ENCODE measurements at regions not wholly inside any gene's neighbourhood (a gene's known extent, or its start where the extent isn't known, plus 50 kb on each side); places are given as distances from the start of the nearest gene placed in this dataset.

GRCh38 chr10:129106314-129106713, 360.7 kb upstream of the MGMT start:
- 81% methylated on average over 4 of the region's 4 CpGs for WGBS
- no peak overlapping the region for H3K4me3 ChIP-seq (ENCODE audit: low read depth, low read length)
- H3K36me3 ChIP-seq (ENCODE audit: insufficient read depth), result no peaks in the 10 kb centered on the region
- no peak overlapping the region for H3K27ac ChIP-seq (ENCODE audit: low read depth)
- DNase-seq (ENCODE audit: extremely low spot score), result no peak
- no peaks in the 10 kb centered on the region for H3K4me1 ChIP-seq (ENCODE audit: insufficient read depth)

- Histone ChIP-seq H3K27ac (ENCODE audit: low read depth) (no peak overlapping the region), H3K4me3 (ENCODE audit: low read depth, low read length) (no peak overlapping the region), H3K36me3 (ENCODE audit: insufficient read depth) (no peaks in the 10 kb centered on the region), H3K4me1 (ENCODE audit: insufficient read depth) (no peaks in the 10 kb centered on the region)
- WGBS, result 93% methylated on average over 3 of the region's 3 CpGs
- no peak for DNase-seq (ENCODE audit: extremely low spot score)
Observed at GRCh38 chr10:129107525-129107924, 359.5 kb upstream of the MGMT start.

GRCh38 chr10:129108378-129108777, 358.7 kb upstream of the MGMT start:
- no peaks in the 10 kb centered on the region for H3K36me3 ChIP-seq (ENCODE audit: insufficient read depth)
- no peak for DNase-seq (ENCODE audit: extremely low spot score)
- H3K4me3 ChIP-seq (ENCODE audit: low read depth, low read length), result no peak overlapping the region
- H3K27ac ChIP-seq (ENCODE audit: low read depth), result no peak overlapping the region
- WGBS, result 89% methylated on average over 6 of the region's 6 CpGs
- H3K4me1 ChIP-seq (ENCODE audit: insufficient read depth), result no peaks in the 10 kb centered on the region

- no peaks in the 10 kb centered on the region for H3K4me1 ChIP-seq (ENCODE audit: insufficient read depth)
- DNase-seq (ENCODE audit: extremely low spot score), result no peak
- H3K36me3 ChIP-seq (ENCODE audit: insufficient read depth), result no peaks in the 10 kb centered on the region
- no peak overlapping the region for H3K4me3 ChIP-seq (ENCODE audit: low read depth, low read length)
- no peak overlapping the region for H3K27ac ChIP-seq (ENCODE audit: low read depth)
- WGBS, result 97% methylated on average over 6 of the region's 6 CpGs
Observed at GRCh38 chr10:129108994-129109393, 358.0 kb upstream of the MGMT start.

- no peak overlapping the region for H3K27ac ChIP-seq (ENCODE audit: low read depth)
- no peak for DNase-seq (ENCODE audit: extremely low spot score)
- H3K4me1 ChIP-seq (ENCODE audit: insufficient read depth), result no peaks in the 10 kb centered on the region
- H3K4me3 ChIP-seq (ENCODE audit: low read depth, low read length), result no peak overlapping the region
- 96% methylated on average over 10 of the region's 10 CpGs for WGBS
- no peaks in the 10 kb centered on the region for H3K36me3 ChIP-seq (ENCODE audit: insufficient read depth)
Observed at GRCh38 chr10:129110780-129111179, 356.3 kb upstream of the MGMT start.

GRCh38 chr10:129111922-129112321, 355.1 kb upstream of the MGMT start:
- Histone ChIP-seq H3K4me3 (ENCODE audit: low read depth, low read length) (no peak overlapping the region), H3K36me3 (ENCODE audit: insufficient read depth) (no peaks in the 10 kb centered on the region), H3K27ac (ENCODE audit: low read depth) (no peak overlapping the region), H3K4me1 (ENCODE audit: insufficient read depth) (no peaks in the 10 kb centered on the region)
- DNase-seq (ENCODE audit: extremely low spot score), result no peak
- 55% methylated on average over 6 of the region's 6 CpGs for WGBS

GRCh38 chr10:129114588-129114987, 352.5 kb upstream of the MGMT start:
- 87% methylated on average over 10 of the region's 10 CpGs for WGBS
- no peak for DNase-seq (ENCODE audit: extremely low spot score)

GRCh38 chr10:129116371-129116770, 350.7 kb upstream of the MGMT start:
- Histone ChIP-seq H3K36me3 (ENCODE audit: insufficient read depth) (no peaks in the 10 kb centered on the region), H3K4me3 (ENCODE audit: low read depth, low read length) (no peak overlapping the region), H3K4me1 (ENCODE audit: insufficient read depth) (no peaks in the 10 kb centered on the region), H3K27ac (ENCODE audit: low read depth) (no peak overlapping the region)
- WGBS, result 93% methylated on average over 8 of the region's 8 CpGs
- no peak for DNase-seq (ENCODE audit: extremely low spot score)

More at GRCh38 chr10:129114588-129114987, 352.5 kb upstream of the MGMT start:
- H3K36me3 ChIP-seq (ENCODE audit: insufficient read depth), result no peaks in the 10 kb centered on the region
- no peak overlapping the region for H3K27ac ChIP-seq (ENCODE audit: low read depth)
- H3K4me3 ChIP-seq (ENCODE audit: low read depth, low read length), result no peak overlapping the region
- H3K4me1 ChIP-seq (ENCODE audit: insufficient read depth), result no peaks in the 10 kb centered on the region

GRCh38 chr10:129120441-129120840, 346.6 kb upstream of the MGMT start:
- no peak overlapping the region for H3K4me3 ChIP-seq (ENCODE audit: low read depth, low read length)
- no peak for DNase-seq (ENCODE audit: extremely low spot score)
- no peaks in the 10 kb centered on the region for H3K4me1 ChIP-seq (ENCODE audit: insufficient read depth)
- H3K27ac ChIP-seq (ENCODE audit: low read depth), result no peak overlapping the region
- H3K36me3 ChIP-seq (ENCODE audit: insufficient read depth), result no peaks in the 10 kb centered on the region
- 43% methylated on average over 2 of the region's 2 CpGs for WGBS

GRCh38 chr10:129122846-129123245, 344.2 kb upstream of the MGMT start:
- Histone ChIP-seq H3K27ac (ENCODE audit: low read depth) (no peak overlapping the region), H3K4me1 (ENCODE audit: insufficient read depth) (no peaks in the 10 kb centered on the region), H3K36me3 (ENCODE audit: insufficient read depth) (no peaks in the 10 kb centered on the region), H3K4me3 (ENCODE audit: low read depth, low read length) (no peak overlapping the region)
- 94% methylated on average over 3 of the region's 3 CpGs for WGBS
- DNase-seq (ENCODE audit: extremely low spot score), result no peak

GRCh38 chr10:129123428-129123827, 343.6 kb upstream of the MGMT start:
- no peaks in the 10 kb centered on the region for H3K36me3 ChIP-seq (ENCODE audit: insufficient read depth)
- WGBS, result 54% methylated on average over 6 of the region's 6 CpGs
- no peak overlapping the region for H3K27ac ChIP-seq (ENCODE audit: low read depth)
- no peak overlapping the region for H3K4me3 ChIP-seq (ENCODE audit: low read depth, low read length)
- H3K4me1 ChIP-seq (ENCODE audit: insufficient read depth), result no peaks in the 10 kb centered on the region
- DNase-seq (ENCODE audit: extremely low spot score), result no peak

- no peak for DNase-seq (ENCODE audit: extremely low spot score)
- H3K4me3 ChIP-seq (ENCODE audit: low read depth, low read length), result no peak overlapping the region
Observed at GRCh38 chr10:129126982-129127381, 340.1 kb upstream of the MGMT start.

GRCh38 chr10:129131457-129132132, 335.4 kb upstream of the MGMT start:
- Histone ChIP-seq H3K36me3 (ENCODE audit: insufficient read depth) (no peaks in the 10 kb centered on the region), H3K4me1 (ENCODE audit: insufficient read depth) (no peaks in the 10 kb centered on the region), H3K27ac (ENCODE audit: low read depth) (no peak overlapping the region), H3K4me3 (ENCODE audit: low read depth, low read length) (no peak overlapping the region)
- 77% methylated on average over 12 of the region's 12 CpGs for WGBS
- DNase-seq (ENCODE audit: extremely low spot score), result no peak

More at GRCh38 chr10:129126982-129127381, 340.1 kb upstream of the MGMT start:
- Histone ChIP-seq H3K36me3 (ENCODE audit: insufficient read depth) (no peaks in the 10 kb centered on the region), H3K27ac (ENCODE audit: low read depth) (no peak overlapping the region), H3K4me1 (ENCODE audit: insufficient read depth) (no peaks in the 10 kb centered on the region)
- WGBS, result 85% methylated on average over 4 of the region's 4 CpGs

GRCh38 chr10:129133856-129134255, 333.2 kb upstream of the MGMT start:
- WGBS, result 80% methylated on average over 5 of the region's 5 CpGs
- no peak for DNase-seq (ENCODE audit: extremely low spot score)
- H3K4me3 ChIP-seq (ENCODE audit: low read depth, low read length), result no peak overlapping the region
- no peak overlapping the region for H3K27ac ChIP-seq (ENCODE audit: low read depth)
- no peaks in the 10 kb centered on the region for H3K4me1 ChIP-seq (ENCODE audit: insufficient read depth)
- H3K36me3 ChIP-seq (ENCODE audit: insufficient read depth), result no peaks in the 10 kb centered on the region

- Histone ChIP-seq H3K4me3 (ENCODE audit: low read depth, low read length) (no peak overlapping the region), H3K4me1 (ENCODE audit: insufficient read depth) (no peaks in the 10 kb centered on the region), H3K27ac (ENCODE audit: low read depth) (no peak overlapping the region), H3K36me3 (ENCODE audit: insufficient read depth) (no peaks in the 10 kb centered on the region)
- DNase-seq (ENCODE audit: extremely low spot score), result no peak
- 78% methylated on average over 11 of the region's 11 CpGs for WGBS
Observed at GRCh38 chr10:129134371-129134770, 332.7 kb upstream of the MGMT start.
